ENCODE measurements at regions not wholly inside any gene's neighbourhood (a gene's known extent, or its start where the extent isn't known, plus 50 kb on each side); places are given as distances from the start of the nearest gene placed in this dataset.
"Not testable (repeated sequence)": the region's sequence is repeated elsewhere in the genome, so short reads cannot be mapped to it uniquely, and the experiment has no call there.

DNA sequence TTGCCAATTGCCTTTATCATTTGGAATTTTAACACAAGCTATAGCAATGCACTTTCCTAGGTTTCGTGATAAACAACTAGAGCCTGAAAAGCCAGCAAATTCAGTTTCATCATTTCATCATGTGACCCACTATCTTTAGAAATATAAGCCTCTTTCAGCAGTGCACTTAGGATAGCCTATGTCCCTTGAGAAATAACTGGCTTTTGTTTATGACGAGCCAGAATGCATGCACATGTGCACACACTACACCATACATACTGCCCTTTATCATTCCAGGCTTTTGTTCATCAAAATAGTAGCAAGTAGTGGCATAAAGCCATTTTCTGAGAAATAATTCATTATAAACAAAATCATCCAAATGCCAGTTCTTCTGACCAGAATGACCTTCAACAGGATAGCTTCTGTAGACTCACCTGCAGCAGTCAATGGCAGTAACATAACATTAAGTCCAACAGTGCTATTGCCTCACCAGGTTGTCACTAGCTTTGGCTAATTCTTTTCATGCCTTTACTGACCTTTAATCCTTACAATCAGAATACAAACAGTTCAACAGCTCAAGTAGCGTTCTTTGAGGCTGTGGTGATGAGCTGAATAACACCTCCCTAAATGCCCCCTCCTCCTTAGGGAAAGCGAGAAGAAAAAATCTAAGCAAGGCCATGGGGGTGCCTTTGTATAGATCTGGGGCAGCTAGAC is 132.3 kb upstream of the SMARCA2 start:
- no peak for DNase-seq

- no peak for DNase-seq
These were observed 124.9 kb upstream of the SMARCA2 start for GRCh38 chr9:1890201-1890600.

GRCh38 chr9:1890816-1891215 is 124.3 kb upstream of the SMARCA2 start:
- no peak for DNase-seq

- DNase-seq, result not testable (repeated sequence)
These were observed 112.0 kb upstream of the SMARCA2 start for GRCh38 chr9:1903080-1903704.

DNA sequence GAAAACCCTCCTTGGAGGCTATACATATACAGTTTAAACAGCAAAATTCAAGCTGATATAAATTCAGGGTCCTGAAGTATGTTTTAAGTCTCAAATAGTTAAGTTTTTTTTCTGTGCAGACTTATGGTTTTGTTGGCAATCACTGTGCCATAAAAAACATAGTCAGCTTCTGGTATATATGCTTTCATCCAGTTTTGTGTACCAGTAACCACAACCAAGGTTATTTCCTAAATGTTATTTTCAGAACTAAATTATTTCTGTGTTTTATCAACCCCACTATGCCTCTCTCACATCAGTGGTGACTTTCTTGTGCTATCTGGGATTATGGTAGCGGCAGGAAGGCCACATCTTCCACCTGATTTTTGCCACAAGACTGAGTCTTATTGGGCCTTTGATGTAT is 107.7 kb upstream of the SMARCA2 start:
- no peak for DNase-seq

- DNase-seq, result no peak
These were observed 105.8 kb upstream of the SMARCA2 start for GRCh38 chr9:1909322-1909721.

DNA sequence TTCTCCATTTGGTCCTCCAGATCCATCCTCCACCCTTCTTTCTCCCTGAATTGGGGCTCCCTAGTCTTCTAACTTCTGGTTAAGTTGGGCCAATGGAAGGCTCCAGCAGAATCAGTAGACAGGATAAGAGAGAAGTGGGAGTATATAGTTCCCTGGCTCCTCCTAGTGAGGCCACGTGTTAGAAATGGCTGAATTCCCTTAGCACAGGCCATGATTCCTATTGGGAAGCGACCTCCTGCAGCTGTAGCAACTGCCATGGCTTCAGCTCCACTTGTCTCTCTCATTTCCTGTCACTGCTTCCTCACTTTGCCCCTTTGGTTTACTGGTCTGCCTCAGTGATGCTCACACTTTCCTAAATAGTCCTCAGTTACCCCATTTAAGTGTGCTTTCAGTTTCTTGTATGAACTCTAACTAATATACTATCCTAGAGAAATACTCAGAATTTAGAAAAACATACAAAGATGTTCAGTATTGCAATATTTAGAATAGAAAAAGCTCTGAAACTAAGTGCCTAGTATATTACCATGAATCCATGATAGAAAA is 104.8 kb upstream of the SMARCA2 start:
- no peak for DNase-seq

DNA sequence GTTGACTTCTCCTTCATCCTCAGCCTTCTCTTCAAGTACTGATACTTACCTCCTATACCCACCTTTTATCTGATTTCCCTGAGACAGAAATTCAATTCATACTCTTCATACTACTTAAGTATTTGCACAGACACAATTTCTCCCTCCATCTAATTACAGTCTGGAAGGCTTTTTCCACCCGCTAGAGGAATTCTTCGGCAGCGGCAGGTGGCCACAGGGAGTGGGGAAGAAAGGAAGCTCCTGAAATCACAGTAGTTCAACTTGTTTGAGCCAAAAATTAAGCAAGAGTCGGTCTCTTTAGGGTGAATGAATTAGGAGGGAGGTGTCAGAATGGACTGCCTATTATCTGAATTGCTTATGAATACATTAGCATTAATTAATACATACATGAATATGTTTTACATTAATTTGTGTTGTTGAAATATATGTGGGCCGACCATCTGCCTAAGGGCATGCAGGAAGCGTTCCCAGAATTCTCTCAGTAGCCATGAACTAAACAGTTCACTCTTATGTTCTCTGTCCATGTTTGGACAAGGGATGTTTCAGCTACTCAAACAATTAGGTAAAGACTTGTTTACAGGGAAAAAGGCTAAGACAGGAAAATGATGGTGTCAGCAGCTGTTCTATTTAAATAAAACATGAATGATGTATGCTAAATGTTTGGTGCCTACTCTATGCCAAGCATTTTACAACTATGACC is 101.4 kb upstream of the SMARCA2 start:
- no peak for DNase-seq

DNA sequence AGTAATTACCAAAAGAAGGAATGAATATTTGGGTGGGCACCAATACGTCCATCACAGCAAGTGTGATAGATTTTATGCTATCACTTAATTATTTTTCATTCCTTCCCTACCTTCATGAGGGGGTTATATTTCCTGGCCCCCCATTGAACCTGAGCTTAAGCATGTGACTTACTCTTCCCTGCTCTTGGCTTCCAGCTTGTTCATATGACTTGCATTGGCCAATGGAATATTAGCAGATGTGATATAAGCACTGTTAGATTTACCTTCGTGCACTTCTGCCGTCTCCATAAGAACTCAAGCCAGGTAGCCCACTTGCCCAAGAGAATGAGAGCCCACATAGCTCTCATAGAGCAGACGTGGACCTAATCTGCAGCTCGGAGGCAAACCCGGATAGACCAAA is 99.1 kb upstream of the SMARCA2 start:
- DNase-seq, result no peak

- DNase-seq, result no peak
These were observed 98.5 kb upstream of the SMARCA2 start for GRCh38 chr9:1916655-1917054.

- DNase-seq, result no peak
These were observed 97.7 kb upstream of the SMARCA2 start for GRCh38 chr9:1917396-1917935.

- no peak for DNase-seq
These were observed 97.0 kb upstream of the SMARCA2 start for GRCh38 chr9:1918108-1918507.

- DNase-seq, result no peak
These were observed 96.5 kb upstream of the SMARCA2 start for GRCh38 chr9:1918622-1919021.

DNA sequence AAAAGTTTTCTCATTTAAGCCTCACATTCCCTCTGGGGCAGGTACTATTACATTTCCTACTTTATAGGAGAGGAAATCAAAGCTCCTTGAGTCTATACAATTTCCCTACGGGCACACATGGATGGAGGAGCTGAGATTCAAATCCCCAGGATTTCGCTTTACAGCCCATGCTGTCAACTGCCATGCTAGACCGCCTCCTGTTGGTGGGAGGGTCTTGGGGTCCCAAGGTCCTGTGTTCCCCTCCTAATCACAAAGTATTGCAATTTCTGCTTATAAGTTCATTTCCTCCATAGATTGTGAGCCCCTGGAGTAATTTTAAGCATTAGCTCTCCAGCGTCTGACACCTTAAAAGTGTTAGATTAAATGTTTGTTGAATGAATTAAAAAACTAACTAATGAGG is 95.9 kb upstream of the SMARCA2 start:
- no peak for DNase-seq

DNA sequence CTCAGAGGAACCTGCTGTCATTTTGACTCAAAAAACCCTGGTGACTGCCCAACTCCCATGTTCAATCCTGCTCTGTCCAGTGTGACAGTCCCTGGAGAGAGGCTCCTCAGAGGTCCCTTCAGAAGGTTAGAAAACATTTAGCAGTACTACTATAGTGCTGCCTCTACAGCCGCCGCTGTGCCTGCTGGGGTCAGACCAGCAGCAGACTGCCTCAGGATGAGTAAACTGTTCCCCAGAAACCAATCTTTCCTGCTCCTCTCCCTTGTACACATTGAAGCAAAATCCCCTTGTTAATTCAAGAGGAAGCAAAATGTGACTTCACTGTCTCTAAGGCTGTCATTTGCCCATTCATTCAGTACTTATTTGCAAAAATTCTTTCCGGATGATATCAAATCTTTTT is 94.8 kb upstream of the SMARCA2 start:
- DNase-seq, result no peak

GRCh38 chr9:1922026-1922425 is 93.1 kb upstream of the SMARCA2 start:
- no peak for DNase-seq

DNA sequence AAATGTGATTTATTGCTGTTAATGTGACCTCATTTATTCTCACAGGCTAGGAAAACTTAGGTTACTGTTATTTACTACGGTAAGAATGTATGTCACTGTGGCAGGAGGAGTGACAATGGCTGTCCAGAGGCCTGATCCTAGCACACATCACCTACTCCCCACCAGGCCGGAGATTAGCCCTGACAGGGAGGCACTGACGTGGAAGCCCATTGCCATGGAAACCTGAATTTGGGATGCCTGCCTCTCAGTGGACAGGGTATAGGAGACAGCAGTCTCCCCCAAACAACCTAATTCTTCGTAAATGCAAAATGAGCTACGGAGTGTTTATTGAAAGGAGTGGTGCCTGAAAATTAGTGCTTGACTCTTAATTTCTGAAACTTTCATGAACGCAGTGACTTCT is 87.6 kb upstream of the SMARCA2 start:
- no peak for DNase-seq

DNA sequence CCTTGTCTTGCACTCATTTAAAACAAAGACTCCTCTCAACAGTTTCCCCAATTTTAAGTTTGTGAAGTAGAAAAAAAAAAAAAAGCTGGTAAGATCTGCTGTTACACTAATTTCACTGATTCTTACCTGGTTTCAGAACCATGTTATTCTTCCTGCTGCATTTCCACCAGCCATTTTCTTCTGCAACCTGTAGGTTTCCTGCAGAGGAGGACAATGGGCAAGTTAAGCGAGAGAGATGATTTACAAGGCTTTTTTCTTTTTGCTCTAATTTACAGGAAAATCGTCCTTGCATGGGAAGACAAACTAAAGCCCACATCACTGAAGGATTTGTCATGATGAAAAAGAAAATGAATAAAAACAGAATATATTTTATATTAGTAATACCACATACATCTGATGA is 86.0 kb upstream of the SMARCA2 start:
- DNase-seq, result no peak

DNA sequence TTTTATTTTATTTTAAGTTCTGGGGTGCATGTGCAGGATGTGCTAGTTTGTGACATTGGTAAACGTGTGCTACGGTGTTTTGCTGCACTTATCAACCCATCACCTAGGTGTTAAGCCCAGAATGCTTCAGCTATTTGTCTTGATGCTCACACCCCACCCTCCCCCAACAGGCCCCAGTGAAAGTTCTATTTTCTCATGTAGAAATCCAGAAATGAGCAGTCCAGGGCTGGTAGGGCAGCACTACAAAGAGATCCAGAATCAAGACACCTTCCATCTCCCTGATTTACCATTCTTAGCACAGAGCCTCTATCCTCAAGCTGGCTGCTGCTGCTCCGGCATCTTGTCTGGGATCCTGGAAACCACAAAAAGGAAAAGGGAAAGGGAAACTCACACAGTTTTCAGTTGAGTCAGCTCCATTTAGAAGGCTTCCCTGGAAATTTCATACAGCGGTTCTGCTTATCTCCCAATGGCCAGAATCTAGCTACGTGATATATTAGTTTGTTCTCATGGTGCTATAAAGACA is 85.4 kb upstream of the SMARCA2 start:
- DNase-seq, result no peak

GRCh38 chr9:1930245-1930736 is 84.9 kb upstream of the SMARCA2 start:
- DNase-seq, result not testable (repeated sequence)

- no peak for DNase-seq
These were observed 77.0 kb upstream of the SMARCA2 start for GRCh38 chr9:1938135-1938534.

GRCh38 chr9:1938675-1939170 is 76.4 kb upstream of the SMARCA2 start:
- no peak for DNase-seq

DNA sequence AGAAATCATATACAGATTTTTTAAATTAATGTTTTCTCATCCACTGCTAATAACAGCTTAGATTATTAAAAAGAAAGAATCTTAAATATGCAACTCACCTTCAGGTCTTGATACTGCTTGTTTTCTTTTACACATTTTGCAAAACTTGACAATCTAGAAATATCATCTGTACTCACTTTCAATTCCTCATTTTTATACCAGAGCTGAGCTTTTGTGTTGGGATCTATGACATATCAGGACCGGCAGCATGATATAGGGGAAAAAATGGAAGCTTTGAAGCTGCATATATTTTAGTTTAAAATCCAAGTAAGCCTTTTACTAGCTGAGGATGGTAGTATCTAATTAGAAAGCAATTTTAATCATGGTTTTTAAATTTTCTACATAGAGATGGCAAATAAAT is 75.7 kb upstream of the SMARCA2 start:
- DNase-seq, result no peak
